Testis (tissue), 2 donors: ENCODE measurements at regions not wholly inside any gene's neighbourhood (a gene's known extent, or its start where the extent isn't known, plus 50 kb on each side); places are given as distances from the start of the nearest gene placed in this dataset.

Experiments used
- DNase-seq: peaks from one replicate; pipeline ENCODE4 v3.0.0-alpha.2; 2019
- H3K27ac ChIP-seq, 2 donors: fragments of 200-600 bp; sonication (generic); one replicate each; pipeline ENCODE4 v1.5.1; 2019
- H3K27me3 ChIP-seq: fragments of 200-600 bp; sonication (generic); one replicate; pipeline ENCODE4 v1.5.1; 2019
- H3K36me3 ChIP-seq: fragments of 200-600 bp; sonication (generic); one replicate; pipeline ENCODE4 v1.5.1; 2017; ENCODE audit warnings: low read depth; ENCODE audit errors: missing control alignments
- H3K4me1 ChIP-seq: fragments of 200-600 bp; sonication (generic); one replicate; pipeline ENCODE4 v1.5.1; 2019
- H3K4me3 ChIP-seq, 2 donors: fragments of 200-600 bp; sonication (generic); one replicate each; pipeline ENCODE4 v1.5.1; 2017 to 2019
- H3K9me3 ChIP-seq: fragments of 200-600 bp; sonication (generic); one replicate; pipeline ENCODE4 v1.5.1; 2017
- POLR2A ChIP-seq: fragments of 450-650 bp; IDR thresholded peaks from one replicate; pipeline ENCODE4 v1.6.1; 2017; ENCODE audit warnings: antibody characterized with exemption, mild to moderate bottlenecking, moderate library complexity
- WGBS, 2 donors: methylation state at CpG; one replicate each; pipeline ENCODE4 v1.1.5; 2018; 5-methylcytosine and 5-hydroxymethylcytosine counted together
- intact Hi-C: fragments of 100-400 bp; cut with DNase I; formaldehyde crosslinking; loops from one replicate; pipeline ENCODE4 v1.15.1; 2023; ENCODE audit warnings: low total_unique reads
- TF ChIP-seq, protein P1 (sequence below), 3 experiments: fragments of 450-650 bp in 2 of 3; fragments of 200-600 bp in 1 of 3; sonication (generic) in 1 of 3; IDR thresholded peaks; one replicate each; pipeline ENCODE4 v1.5.1; 2016 to 2019; ENCODE audit warnings: antibody characterized with exemption in 3 of 3, mild to moderate bottlenecking in 2 of 3, moderate library complexity in 1 of 3

DNA sequence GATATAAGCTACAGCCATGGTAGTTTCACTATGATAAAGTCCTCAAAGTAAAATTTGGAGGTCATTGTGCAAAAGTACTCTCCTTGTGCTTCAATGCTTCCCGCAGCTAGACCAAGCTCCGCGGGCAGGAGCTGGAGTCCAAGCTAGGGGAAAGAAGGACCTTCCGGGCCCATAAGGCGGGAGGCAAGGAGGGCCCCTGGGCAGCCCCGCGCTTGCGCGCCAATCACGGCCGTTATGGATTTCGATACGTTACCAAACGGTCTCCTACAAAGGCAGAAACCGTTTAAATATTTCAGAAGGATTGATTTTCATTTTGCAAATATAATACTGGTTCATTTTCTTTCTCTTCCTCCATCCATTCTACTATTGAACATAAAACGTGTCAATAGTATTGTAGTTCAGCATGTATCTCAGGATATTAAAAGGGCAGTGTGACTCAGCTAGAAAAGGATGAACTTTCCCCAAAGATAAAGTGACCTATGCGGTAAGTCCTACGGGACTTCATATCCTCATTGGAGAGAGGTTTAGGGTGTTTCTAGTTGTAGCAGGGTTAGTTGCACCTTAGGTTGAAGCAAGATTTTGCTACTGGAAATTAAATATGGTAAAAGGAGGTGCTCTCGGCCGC, 128.0 kb downstream of the KIF20B start:
- intact Hi-C loops, result no loop called here
- H3K9me3 ChIP-seq, result no peaks in the 10 kb centered on the region
- no peak for TF ChIP-seq POLR2A
- TF ChIP-seq, protein P1, sequence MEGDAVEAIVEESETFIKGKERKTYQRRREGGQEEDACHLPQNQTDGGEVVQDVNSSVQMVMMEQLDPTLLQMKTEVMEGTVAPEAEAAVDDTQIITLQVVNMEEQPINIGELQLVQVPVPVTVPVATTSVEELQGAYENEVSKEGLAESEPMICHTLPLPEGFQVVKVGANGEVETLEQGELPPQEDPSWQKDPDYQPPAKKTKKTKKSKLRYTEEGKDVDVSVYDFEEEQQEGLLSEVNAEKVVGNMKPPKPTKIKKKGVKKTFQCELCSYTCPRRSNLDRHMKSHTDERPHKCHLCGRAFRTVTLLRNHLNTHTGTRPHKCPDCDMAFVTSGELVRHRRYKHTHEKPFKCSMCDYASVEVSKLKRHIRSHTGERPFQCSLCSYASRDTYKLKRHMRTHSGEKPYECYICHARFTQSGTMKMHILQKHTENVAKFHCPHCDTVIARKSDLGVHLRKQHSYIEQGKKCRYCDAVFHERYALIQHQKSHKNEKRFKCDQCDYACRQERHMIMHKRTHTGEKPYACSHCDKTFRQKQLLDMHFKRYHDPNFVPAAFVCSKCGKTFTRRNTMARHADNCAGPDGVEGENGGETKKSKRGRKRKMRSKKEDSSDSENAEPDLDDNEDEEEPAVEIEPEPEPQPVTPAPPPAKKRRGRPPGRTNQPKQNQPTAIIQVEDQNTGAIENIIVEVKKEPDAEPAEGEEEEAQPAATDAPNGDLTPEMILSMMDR (IDR thresholded peaks at IDR 0.05), result no peak
- no peaks in the 10 kb centered on the region for H3K4me1 ChIP-seq
- peak overlapping the region in 1 of 2 donors; percentile 37 for H3K27ac ChIP-seq
- DNase-seq, result peak; percentile 38
- peak overlapping the region; percentile 15 to 22 for H3K4me3 ChIP-seq
- 77 to 84% methylated on average over 20 of the region's 20 CpGs for WGBS, 2 donors
- H3K27me3 ChIP-seq, result no peaks in the 10 kb centered on the region
- H3K36me3 ChIP-seq, result no peaks in the 10 kb centered on the region

DNA sequence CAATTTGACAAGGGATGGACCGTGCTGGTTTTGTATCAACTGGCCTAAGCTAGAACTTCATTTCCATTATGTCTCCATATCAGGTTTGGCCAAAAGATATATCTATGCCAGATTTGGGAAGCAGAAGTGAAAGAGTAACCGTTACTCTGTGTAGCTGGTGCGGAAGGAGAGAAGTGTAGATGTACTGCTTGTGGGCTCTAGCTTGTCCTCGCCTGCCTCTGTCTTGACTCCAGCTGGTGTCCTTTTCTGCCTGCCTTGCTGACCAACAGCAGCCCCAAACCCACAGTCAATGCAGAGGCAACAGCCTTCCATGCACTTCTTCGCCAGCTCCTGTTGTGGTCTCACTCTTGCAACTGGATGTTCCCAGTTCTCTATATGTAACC, 128.5 kb downstream of the KIF20B start:
- intact Hi-C loops, result no loop called here
- Histone ChIP-seq H3K27me3 (no peaks in the 10 kb centered on the region), H3K4me1 (no peaks in the 10 kb centered on the region), H3K36me3 (no peaks in the 10 kb centered on the region), H3K9me3 (no peaks in the 10 kb centered on the region), H3K4me3 (peak overlapping the region; percentile 15 to 22), H3K27ac (peak overlapping the region in 1 of 2 donors; percentile 37)
- no peak for TF ChIP-seq POLR2A
- TF ChIP-seq, protein P1 (IDR thresholded peaks at IDR 0.05), result no peak
- peak; percentile 18 for DNase-seq
- WGBS, 2 donors, result 53 to 74% methylated on average over 5 of the region's 5 CpGs

DNA sequence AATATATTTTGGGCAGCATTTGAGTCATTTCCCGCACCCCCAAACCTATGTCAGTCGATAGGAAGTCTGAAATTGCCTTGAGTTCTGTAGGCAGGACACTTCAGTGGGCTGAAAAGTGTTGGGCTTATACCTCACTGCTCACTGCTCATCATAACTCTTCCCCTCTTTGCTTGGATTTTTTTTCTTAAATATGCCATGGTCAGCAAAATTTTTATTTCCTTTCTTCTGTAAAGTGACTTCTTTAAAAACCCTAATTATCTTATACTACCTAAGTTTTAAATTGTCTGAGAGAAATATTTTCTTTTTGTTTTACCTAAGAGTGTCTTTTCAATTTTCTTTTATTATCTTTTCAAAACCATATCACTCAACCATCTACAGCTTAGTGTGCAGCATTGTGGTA, 129.2 kb downstream of the KIF20B start:
- 73 to 85% methylated on average over 2 of the region's 2 CpGs for WGBS, 2 donors
- Histone ChIP-seq H3K27me3 (no peaks in the 10 kb centered on the region), H3K36me3 (no peaks in the 10 kb centered on the region), H3K4me1 (no peaks in the 10 kb centered on the region), H3K4me3 (no peak overlapping the region), H3K9me3 (no peaks in the 10 kb centered on the region), H3K27ac (no peak overlapping the region)
- intact Hi-C loops, result no loop called here
- DNase-seq, result no peak
- no peak for TF ChIP-seq POLR2A
- TF ChIP-seq, protein P1 (IDR thresholded peaks at IDR 0.05), result no peak

DNA sequence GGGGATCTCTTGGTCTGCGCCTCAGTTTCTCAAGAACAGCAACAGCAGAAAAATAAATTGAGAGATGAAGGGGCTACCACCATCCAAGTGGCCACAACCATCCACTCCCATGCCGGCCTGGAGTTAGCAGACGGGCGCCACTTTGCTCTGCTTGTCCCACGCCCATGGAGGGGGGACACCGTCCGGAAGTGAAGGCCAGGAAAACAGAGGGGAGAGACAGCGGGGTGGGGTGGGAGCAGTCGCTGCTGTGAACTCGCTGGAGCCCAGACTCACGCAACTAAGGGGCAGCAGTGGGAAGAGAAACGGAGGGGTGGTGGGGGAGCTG, 135.4 kb downstream of the KIF20B start:
- Histone ChIP-seq H3K4me3 (peak overlapping the region; percentile 45 to 60), H3K9me3 (no peaks in the 10 kb centered on the region), H3K27me3 (no peaks in the 10 kb centered on the region), H3K4me1 (no peaks in the 10 kb centered on the region), H3K27ac (peak overlapping the region; percentile 75 to 79), H3K36me3 (no peaks in the 10 kb centered on the region)
- TF ChIP-seq POLR2A, result no peak
- TF ChIP-seq, protein P1 (IDR thresholded peaks at IDR 0.05), result no peak
- DNase-seq, result no peak
- intact Hi-C loops, result no loop called here
- 40 to 46% methylated on average over 12 of the region's 12 CpGs for WGBS, 2 donors
